CD4-positive, CD25-positive, alpha-beta regulatory T cell (primary cell): ENCODE measurements at regions not wholly inside any gene's neighbourhood (a gene's known extent, or its start where the extent isn't known, plus 50 kb on each side); places are given as distances from the start of the nearest gene placed in this dataset.

Experiments used
- ATAC-seq, 2 donors: fragments of 150-1000 bp; cut with Tn5 transposase; one replicate each; pipeline ENCODE4 v1.10.0; 2021; ENCODE audit warnings: low read depth in 2 of 2, moderate number of reproducible peaks in 2 of 2, moderate library complexity in 1 of 2
- DNase-seq, 3 donors: peaks; one replicate each; pipeline versions ENCODE4 v3.0.0 to v3.0.0-alpha.2; 2012 to 2022; ENCODE audit warnings: mixed read lengths in 1 of 3
- H3K27ac ChIP-seq: one replicate; pipeline ENCODE4 v1.7.0; 2013; ENCODE audit warnings: mild to moderate bottlenecking, low read length; ENCODE audit not compliant: insufficient read depth, poor library complexity, severe bottlenecking
- H3K27me3 ChIP-seq: one replicate; pipeline ENCODE4 v1.7.0; 2013; ENCODE audit warnings: low read length; ENCODE audit not compliant: control insufficient read depth, insufficient read depth
- H3K36me3 ChIP-seq: one replicate; pipeline ENCODE4 v1.7.0; 2013; ENCODE audit warnings: mild to moderate bottlenecking, low read length, moderate library complexity; ENCODE audit not compliant: control insufficient read depth, insufficient read depth
- H3K4me1 ChIP-seq: 2 replicates; pipeline ENCODE4 v1.7.0; 2013; ENCODE audit warnings: mild to moderate bottlenecking, low read length; ENCODE audit not compliant: insufficient read depth, control insufficient read depth, poor library complexity, severe bottlenecking
- H3K4me3 ChIP-seq: one replicate; pipeline ENCODE4 v1.7.0; 2013; ENCODE audit warnings: low read depth, mild to moderate bottlenecking, low read length, moderate library complexity
- H3K9me3 ChIP-seq, 2 experiments: 1 replicate in 1 of 2; 2 replicates in 1 of 2; pipeline ENCODE4 v1.7.0; 2013; ENCODE audit warnings: low read length in 2 of 2, mild to moderate bottlenecking in 1 of 2, moderate library complexity in 1 of 2; ENCODE audit not compliant: control insufficient read depth in 2 of 2
- H3K27ac Mint-ChIP-seq, 3 donors: one replicate each; pipeline ENCODE4 v1.8.0; 2020 to 2022; ENCODE audit warnings: mild to moderate bottlenecking in 3 of 3, mixed read lengths in 3 of 3, moderate library complexity in 2 of 3
- H3K27me3 Mint-ChIP-seq: one replicate; pipeline ENCODE4 v1.8.0; 2022; ENCODE audit warnings: mild to moderate bottlenecking, mixed read lengths
- H3K36me3 Mint-ChIP-seq: one replicate; pipeline ENCODE4 v1.8.0; 2020; ENCODE audit warnings: mixed read lengths
- H3K4me1 Mint-ChIP-seq, 4 donors: one replicate each; pipeline ENCODE4 v1.8.0; 2020 to 2022; ENCODE audit warnings: mixed read lengths in 4 of 4, mild to moderate bottlenecking in 1 of 4
- H3K4me3 Mint-ChIP-seq, 4 donors: one replicate each; pipeline ENCODE4 v1.8.0; 2020 to 2022; ENCODE audit warnings: mild to moderate bottlenecking in 4 of 4, mixed read lengths in 4 of 4, moderate library complexity in 3 of 4
- H3K9me3 Mint-ChIP-seq, 7 donors: one replicate each; pipeline ENCODE4 v1.8.0; 2020 to 2022; ENCODE audit warnings: mixed read lengths in 7 of 7, mild to moderate bottlenecking in 3 of 7, moderate library complexity in 2 of 7

DNA sequence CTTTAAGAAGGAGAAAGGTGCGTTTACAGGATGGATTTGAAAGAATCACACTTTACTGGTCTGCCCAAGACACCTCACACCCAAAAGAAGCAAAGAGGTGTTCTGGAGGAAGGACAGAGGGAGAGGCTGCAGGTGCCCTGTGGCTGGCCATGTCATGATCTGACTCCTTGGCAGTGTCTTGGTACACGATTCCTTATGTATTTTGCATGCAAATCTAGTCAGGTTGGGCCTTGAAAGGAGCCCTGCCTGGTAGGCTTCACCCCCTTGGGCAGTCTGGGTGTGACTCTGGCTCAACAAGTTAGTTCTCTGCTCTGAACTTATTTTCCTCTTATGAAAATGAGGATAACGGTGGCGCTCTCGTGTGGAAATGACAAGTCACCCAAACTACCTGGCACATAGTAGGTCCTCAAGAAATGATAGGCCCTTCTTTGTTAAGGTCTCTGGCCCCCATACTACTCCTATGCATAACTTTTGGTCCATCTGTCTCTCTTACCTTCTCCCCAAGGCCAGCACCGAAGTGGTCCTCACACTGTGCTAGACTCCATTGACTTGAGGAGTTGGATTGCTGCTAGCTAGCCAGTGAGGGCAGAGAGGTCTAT, 212.5 kb downstream of the SEMA6A start:
- peaks cover 4% of the 10 kb centered on the region for H3K27me3 Mint-ChIP-seq
- no peaks in the 10 kb centered on the region for H3K36me3 Mint-ChIP-seq
- Histone ChIP-seq H3K27me3 (no peaks in the 10 kb centered on the region), H3K4me1 (no peaks in the 10 kb centered on the region), H3K9me3 (no peaks in the 10 kb centered on the region), H3K27ac (no peak overlapping the region), H3K36me3 (no peaks in the 10 kb centered on the region), H3K4me3 (no peak overlapping the region)
- H3K4me3 Mint-ChIP-seq = no peak overlapping the region
- H3K9me3 Mint-ChIP-seq = peaks cover 0 to 3% (median 0%) of the 10 kb centered on the region in 7 donors
- DNase-seq (no peak), ATAC-seq (no peak)
- peaks cover 0 to 6% (median under 1%) of the 10 kb centered on the region in 4 donors for H3K4me1 Mint-ChIP-seq
- no peak overlapping the region for H3K27ac Mint-ChIP-seq

DNA sequence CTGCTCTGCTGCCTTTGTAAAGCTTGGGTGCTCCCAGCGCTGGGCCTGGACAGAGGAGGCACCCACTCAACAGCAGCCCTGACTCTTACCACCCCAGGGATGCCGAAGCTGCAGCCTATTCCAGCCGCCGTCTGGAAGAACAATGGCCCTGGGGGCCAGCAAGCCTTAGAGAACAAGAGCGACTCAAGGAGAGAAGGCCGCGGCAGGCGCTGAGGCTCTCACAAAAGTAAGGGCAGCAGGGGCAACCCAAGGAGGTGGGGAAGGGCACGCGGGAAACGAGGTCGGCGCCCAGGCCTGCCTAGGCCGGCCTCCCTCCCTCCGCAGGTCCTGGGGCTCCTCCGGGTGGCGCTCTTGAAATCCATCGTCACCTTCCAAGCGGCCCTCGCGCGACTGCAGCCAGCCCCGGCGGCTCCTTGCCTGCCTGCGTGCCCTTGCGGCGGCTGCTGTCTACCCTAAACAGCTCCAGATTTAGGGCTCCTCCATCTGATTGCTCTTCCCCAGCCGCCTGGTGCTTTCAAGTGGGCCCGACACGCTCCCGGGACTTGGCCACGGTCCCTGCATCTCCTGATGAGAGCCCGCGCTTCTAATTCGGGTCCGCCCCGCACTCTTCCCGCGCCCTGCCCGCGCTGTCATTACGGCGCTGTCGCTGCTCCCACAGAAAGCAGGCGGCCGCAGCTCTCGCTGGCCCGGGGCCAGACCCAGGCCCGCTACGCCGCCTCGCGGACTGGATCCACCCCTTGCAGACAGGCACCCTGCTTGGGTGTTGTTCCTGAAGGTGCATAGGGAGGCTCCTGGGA, 213.3 kb downstream of the SEMA6A start:
- ATAC-seq (no peak), DNase-seq (no peak)
- Mint-ChIP-seq H3K9me3 (peaks cover 0 to 3% (median 0%) of the 10 kb centered on the region in 7 donors), H3K27ac (no peak overlapping the region), H3K36me3 (no peaks in the 10 kb centered on the region), H3K27me3 (peaks cover 4% of the 10 kb centered on the region), H3K4me3 (no peak overlapping the region), H3K4me1 (peaks cover 0 to 6% (median under 1%) of the 10 kb centered on the region in 4 donors)
- no peaks in the 10 kb centered on the region for H3K27me3 ChIP-seq
- H3K4me3 ChIP-seq = no peak overlapping the region
- H3K27ac ChIP-seq = no peak overlapping the region
- no peaks in the 10 kb centered on the region for H3K36me3 ChIP-seq
- H3K4me1 ChIP-seq = no peaks in the 10 kb centered on the region
- H3K9me3 ChIP-seq = no peaks in the 10 kb centered on the region

DNA sequence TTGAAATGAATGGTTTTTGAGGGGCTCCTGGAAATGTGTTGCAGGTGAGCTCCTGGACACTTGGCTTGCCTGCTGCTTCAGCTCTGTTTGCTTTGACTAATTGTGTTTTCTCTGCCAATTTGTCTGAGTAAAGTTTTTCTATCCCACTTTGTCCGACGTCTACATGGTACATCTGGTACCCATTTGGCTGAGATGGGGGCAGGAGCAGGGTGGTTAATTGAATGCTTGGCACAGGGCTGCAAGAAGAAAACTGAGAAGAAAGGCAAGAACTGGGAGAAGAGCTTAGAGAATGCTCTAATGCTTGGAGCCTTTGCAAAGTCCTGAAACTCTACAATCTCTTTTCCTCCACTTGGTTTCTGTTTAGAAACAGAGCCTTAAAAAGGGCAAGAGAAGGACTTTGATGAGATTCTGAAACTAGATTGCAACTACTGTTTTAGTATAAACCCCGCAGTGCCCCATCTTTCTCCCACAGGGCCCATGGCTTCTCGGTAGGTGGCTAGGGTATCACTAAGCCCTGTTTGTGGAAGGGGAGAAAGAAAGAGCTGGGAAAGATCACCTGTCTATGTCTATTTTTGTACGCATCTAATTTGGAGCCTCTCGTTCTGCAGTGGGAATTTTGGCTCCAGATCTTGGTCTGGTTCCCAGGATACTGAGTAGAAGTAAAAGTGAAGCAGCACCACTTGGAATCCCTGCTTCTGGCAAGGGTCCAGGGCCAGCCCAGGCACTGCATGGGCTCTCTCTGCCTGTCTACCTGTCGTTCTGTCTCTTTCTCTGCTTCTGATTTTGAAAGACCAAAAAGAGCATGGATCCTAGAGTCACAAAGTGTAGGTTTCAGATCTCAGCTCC, 214.4 kb downstream of the SEMA6A start:
- Mint-ChIP-seq H3K4me1 (peaks cover 0 to 6% (median under 1%) of the 10 kb centered on the region in 4 donors), H3K4me3 (no peak overlapping the region), H3K27me3 (peaks cover 4% of the 10 kb centered on the region)

DNA sequence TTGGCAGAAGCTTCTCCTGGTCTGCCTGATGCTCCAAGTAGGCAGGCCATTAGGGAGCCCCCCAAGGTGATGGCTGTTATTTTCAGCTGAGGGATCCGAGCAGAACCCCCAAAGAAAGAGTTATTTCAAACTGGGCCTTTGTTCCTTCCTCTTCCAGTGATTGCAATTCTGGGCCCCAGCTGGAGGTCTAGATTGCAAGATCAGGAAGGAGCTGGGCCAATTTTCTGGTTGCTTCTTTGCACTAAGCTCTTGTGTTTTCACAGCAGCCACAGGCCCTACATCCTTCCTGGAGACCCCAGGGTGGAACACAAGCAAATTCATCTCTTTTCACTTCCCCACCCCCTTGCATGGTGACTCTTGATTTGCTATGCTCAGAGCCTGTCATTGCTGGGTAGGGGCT, 215.0 kb downstream of the SEMA6A start:
- H3K27me3 ChIP-seq = no peaks in the 10 kb centered on the region
- Mint-ChIP-seq H3K4me3 (no peak overlapping the region), H3K27me3 (peaks cover 4% of the 10 kb centered on the region), H3K27ac (no peak overlapping the region), H3K9me3 (peaks cover 0 to 4% (median 0%) of the 10 kb centered on the region in 7 donors), H3K36me3 (peaks cover 11% of the 10 kb centered on the region), H3K4me1 (peaks cover 0 to 6% (median under 1%) of the 10 kb centered on the region in 4 donors)
- H3K4me1 ChIP-seq = no peaks in the 10 kb centered on the region
- H3K9me3 ChIP-seq = no peaks in the 10 kb centered on the region
- no peak for ATAC-seq
- no peak overlapping the region for H3K4me3 ChIP-seq
- no peak overlapping the region for H3K27ac ChIP-seq
- no peak for DNase-seq
- H3K36me3 ChIP-seq = no peaks in the 10 kb centered on the region

More for the DNA sequence above, 214.4 kb downstream of the SEMA6A start:
- no peaks in the 10 kb centered on the region for H3K9me3 ChIP-seq
- H3K27ac ChIP-seq = no peak overlapping the region
- no peaks in the 10 kb centered on the region for H3K27me3 ChIP-seq
- H3K4me1 ChIP-seq = no peaks in the 10 kb centered on the region
- Mint-ChIP-seq H3K36me3 (peaks cover 6% of the 10 kb centered on the region), H3K27ac (no peak overlapping the region), H3K9me3 (peaks cover 0 to 3% (median 0%) of the 10 kb centered on the region in 7 donors)
- no peak overlapping the region for H3K4me3 ChIP-seq
- DNase-seq (no peak), ATAC-seq (no peak)
- H3K36me3 ChIP-seq = no peaks in the 10 kb centered on the region

DNA sequence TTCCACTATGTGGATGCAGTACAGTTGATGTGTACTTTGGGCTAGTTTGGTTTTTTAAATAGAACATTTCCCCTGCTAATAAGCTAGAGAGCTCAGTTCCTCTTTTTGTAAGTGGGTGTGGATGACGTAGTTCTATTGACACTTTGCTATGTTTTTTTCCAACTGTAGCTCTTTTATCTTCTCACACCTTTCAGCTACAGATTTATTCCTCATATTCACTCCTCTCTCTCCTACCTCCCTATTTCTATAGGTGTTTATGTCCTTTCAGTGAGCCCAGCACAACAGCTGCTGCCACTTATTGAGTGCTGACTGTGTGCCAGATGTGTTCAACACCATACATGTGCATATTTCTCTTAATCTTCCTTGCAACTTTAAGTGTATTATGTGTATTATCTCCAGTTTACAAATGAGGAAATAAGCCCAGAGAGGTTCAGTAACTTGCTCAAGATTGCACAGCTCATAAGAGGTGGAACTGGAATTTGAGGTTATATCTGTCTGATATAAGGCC, 215.7 kb downstream of the SEMA6A start:
- H3K27me3 ChIP-seq = no peaks in the 10 kb centered on the region
- H3K36me3 ChIP-seq = no peaks in the 10 kb centered on the region
- Mint-ChIP-seq H3K4me3 (no peak overlapping the region), H3K27ac (no peak overlapping the region), H3K36me3 (peaks cover 13% of the 10 kb centered on the region), H3K9me3 (peaks cover 0 to 5% (median 0%) of the 10 kb centered on the region in 7 donors), H3K4me1 (peaks cover 0 to 6% (median under 1%) of the 10 kb centered on the region in 4 donors), H3K27me3 (peaks cover 4% of the 10 kb centered on the region)
- H3K27ac ChIP-seq = no peak overlapping the region
- no peak for ATAC-seq
- H3K9me3 ChIP-seq = no peaks in the 10 kb centered on the region
- no peak for DNase-seq
- H3K4me1 ChIP-seq = no peaks in the 10 kb centered on the region
- no peak overlapping the region for H3K4me3 ChIP-seq

DNA sequence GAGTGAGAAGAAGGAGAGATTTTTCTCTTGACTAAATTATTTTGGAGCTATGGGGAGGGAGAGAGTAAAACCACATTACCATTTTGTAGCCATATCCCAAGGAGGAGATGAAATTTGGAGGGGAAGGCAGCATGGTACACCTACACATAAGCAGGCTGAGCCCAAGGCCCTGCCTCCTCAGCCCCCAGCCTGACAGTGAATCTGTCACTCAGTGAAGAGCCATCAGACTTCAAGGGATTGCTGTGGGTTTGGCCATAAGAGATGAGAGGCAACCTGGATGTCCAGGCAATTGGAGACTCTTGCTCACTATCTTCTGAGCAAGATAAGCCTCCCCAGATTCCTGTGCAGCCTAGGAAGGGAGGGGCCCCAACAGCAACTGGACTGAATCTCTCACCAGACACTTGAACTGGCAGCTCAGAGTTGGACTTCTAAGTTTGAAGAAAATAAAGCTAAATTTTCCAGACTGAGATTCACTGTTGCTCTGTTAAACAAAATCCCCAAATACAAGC, 216.6 kb downstream of the SEMA6A start:
- Mint-ChIP-seq H3K27me3 (peaks cover 4% of the 10 kb centered on the region), H3K9me3 (peaks cover 0 to 8% (median 2%) of the 10 kb centered on the region in 7 donors), H3K36me3 (peaks cover 18% of the 10 kb centered on the region), H3K27ac (no peak overlapping the region), H3K4me1 (peaks cover 0 to 6% (median under 1%) of the 10 kb centered on the region in 4 donors), H3K4me3 (no peak overlapping the region)
- H3K27me3 ChIP-seq = no peaks in the 10 kb centered on the region
- no peaks in the 10 kb centered on the region for H3K9me3 ChIP-seq
- no peaks in the 10 kb centered on the region for H3K4me1 ChIP-seq
- ATAC-seq = no peak
- H3K27ac ChIP-seq = no peak overlapping the region
- DNase-seq = no peak
- no peaks in the 10 kb centered on the region for H3K36me3 ChIP-seq
- H3K4me3 ChIP-seq = no peak overlapping the region

DNA sequence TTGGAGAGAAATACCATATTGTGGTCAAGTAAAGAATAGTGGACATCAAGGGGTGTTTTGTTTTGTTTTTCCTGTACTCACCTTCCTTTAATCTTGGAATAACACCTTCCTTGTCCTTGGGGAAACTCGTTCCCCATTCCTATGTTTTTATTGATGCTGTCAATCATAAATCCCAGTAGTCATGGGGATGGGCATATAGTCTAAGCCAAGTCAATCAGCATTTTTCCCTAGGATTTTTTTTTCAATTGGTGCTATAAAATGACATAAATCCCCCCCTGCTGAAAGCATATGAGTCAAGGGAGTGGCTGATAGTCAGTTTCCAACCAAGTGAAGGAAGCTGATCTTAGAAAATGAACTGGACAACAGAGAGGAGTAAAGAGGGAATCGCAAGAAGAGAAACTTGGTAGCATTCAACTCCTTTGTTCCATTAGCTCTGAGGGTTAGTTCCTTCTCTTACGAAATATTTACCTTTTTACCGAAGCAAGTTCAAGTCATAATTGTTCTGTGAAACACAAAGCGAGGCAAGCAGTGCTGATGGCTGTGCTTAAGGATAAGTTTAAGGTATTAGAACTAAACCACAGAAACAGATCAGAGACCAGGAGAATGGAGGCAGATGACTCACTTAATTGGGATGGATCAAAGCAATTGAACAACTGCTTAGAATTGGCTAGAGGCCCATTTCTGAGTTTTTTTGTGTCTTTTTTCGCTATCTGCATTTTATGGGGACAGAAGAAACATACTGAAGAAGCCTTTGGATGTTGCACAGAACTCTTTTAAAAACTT, 218.6 kb downstream of the SEMA6A start:
- no peak overlapping the region for H3K27ac Mint-ChIP-seq
- no peaks in the 10 kb centered on the region for H3K27me3 ChIP-seq
- no peak overlapping the region for H3K27ac ChIP-seq
- H3K36me3 ChIP-seq = no peaks in the 10 kb centered on the region
- DNase-seq (no peak), ATAC-seq (no peak)
- peaks cover 0 to 15% (median 2%) of the 10 kb centered on the region in 7 donors for H3K9me3 Mint-ChIP-seq
- H3K9me3 ChIP-seq = no peaks in the 10 kb centered on the region
- H3K27me3 Mint-ChIP-seq = peaks cover 4% of the 10 kb centered on the region
- no peak overlapping the region for H3K4me3 ChIP-seq
- H3K4me1 ChIP-seq = no peaks in the 10 kb centered on the region
- no peak overlapping the region for H3K4me3 Mint-ChIP-seq
- peaks cover 0 to 2% (median 0%) of the 10 kb centered on the region in 4 donors for H3K4me1 Mint-ChIP-seq
- peaks cover 32% of the 10 kb centered on the region for H3K36me3 Mint-ChIP-seq
